ENCODE measurements at regions not wholly inside any gene's neighbourhood (a gene's known extent, or its start where the extent isn't known, plus 50 kb on each side); places are given as distances from the start of the nearest gene placed in this dataset.

GRCh38 chr18:28404694-28405093 lies 227.8 kb upstream of the CDH2 start:
- no peaks in the 10 kb centered on the region for H3K9me2 ChIP-seq (replicated peaks; ENCODE audit: low read depth, low read length)
- H3K9me3 ChIP-seq (ENCODE audit: insufficient read depth, low read depth, low read length): no peaks in the 10 kb centered on the region
- H3K4me1 ChIP-seq (ENCODE audit: insufficient read depth, low read length, poor library complexity, severe bottlenecking): no peaks in the 10 kb centered on the region
- H3K9ac ChIP-seq (ENCODE audit: low read depth, low read length, poor library complexity, severe bottlenecking): no peak overlapping the region
- H4K20me1 ChIP-seq (ENCODE audit: insufficient read depth, low read length, poor library complexity, severe bottlenecking): no peaks in the 10 kb centered on the region
- TF ChIP-seq CTCF (conservative IDR thresholded peaks at IDR 0.05; ENCODE audit: low read length) (no peak), EZH2phosphoT487 (IDR thresholded peaks at IDR 0.05; ENCODE audit: borderline replicate concordance) (no peak)
- no peaks in the 10 kb centered on the region for H3K79me2 ChIP-seq (ENCODE audit: insufficient read depth, low read length)
- H3K4me3 ChIP-seq (ENCODE audit: low read length, poor library complexity, severe bottlenecking): no peak overlapping the region
- no peak overlapping the region for H2AFZ ChIP-seq (ENCODE audit: low read length)
- no peak overlapping the region for H3K4me2 ChIP-seq (ENCODE audit: low read depth, low read length, poor library complexity, severe bottlenecking)
- no peaks in the 10 kb centered on the region for H3K27me3 ChIP-seq (ENCODE audit: insufficient read depth, low read length, poor library complexity, severe bottlenecking)
- H3K36me3 ChIP-seq (ENCODE audit: insufficient read depth, low read length): no peaks in the 10 kb centered on the region
- no peaks in the 10 kb centered on the region for H3F3A ChIP-seq (ENCODE audit: low read depth)

GRCh38 chr18:28399781-28400362 lies 222.9 kb upstream of the CDH2 start:
- Histone ChIP-seq H3K79me2 (ENCODE audit: insufficient read depth, low read length) (no peaks in the 10 kb centered on the region), H3K9me2 (replicated peaks; ENCODE audit: low read depth, low read length) (no peaks in the 10 kb centered on the region), H3K9ac (ENCODE audit: low read depth, low read length, poor library complexity, severe bottlenecking) (no peak overlapping the region), H4K20me1 (ENCODE audit: insufficient read depth, low read length, poor library complexity, severe bottlenecking) (no peaks in the 10 kb centered on the region), H3K4me2 (ENCODE audit: low read depth, low read length, poor library complexity, severe bottlenecking) (no peak overlapping the region), H3K4me1 (ENCODE audit: insufficient read depth, low read length, poor library complexity, severe bottlenecking) (no peaks in the 10 kb centered on the region), H3K4me3 (ENCODE audit: low read length, poor library complexity, severe bottlenecking) (no peak overlapping the region), H2AFZ (ENCODE audit: low read length) (no peak overlapping the region), H3K9me3 (ENCODE audit: insufficient read depth, low read depth, low read length) (no peaks in the 10 kb centered on the region), H3K27me3 (ENCODE audit: insufficient read depth, low read length, poor library complexity, severe bottlenecking) (no peaks in the 10 kb centered on the region), H3F3A (ENCODE audit: low read depth) (no peaks in the 10 kb centered on the region), H3K36me3 (ENCODE audit: insufficient read depth, low read length) (no peaks in the 10 kb centered on the region)
- no peak for TF ChIP-seq CTCF (conservative IDR thresholded peaks at IDR 0.05; ENCODE audit: low read length)
- TF ChIP-seq EZH2phosphoT487 (IDR thresholded peaks at IDR 0.05; ENCODE audit: borderline replicate concordance): no peak

- no peak overlapping the region for H3K4me3 ChIP-seq (ENCODE audit: low read length, poor library complexity, severe bottlenecking)
- H2AFZ ChIP-seq (ENCODE audit: low read length): no peak overlapping the region
- H3K4me1 ChIP-seq (ENCODE audit: insufficient read depth, low read length, poor library complexity, severe bottlenecking): no peaks in the 10 kb centered on the region
- no peaks in the 10 kb centered on the region for H4K20me1 ChIP-seq (ENCODE audit: insufficient read depth, low read length, poor library complexity, severe bottlenecking)
- H3K79me2 ChIP-seq (ENCODE audit: insufficient read depth, low read length): no peaks in the 10 kb centered on the region
- no peaks in the 10 kb centered on the region for H3K36me3 ChIP-seq (ENCODE audit: insufficient read depth, low read length)
- H3K9me2 ChIP-seq (replicated peaks; ENCODE audit: low read depth, low read length): no peaks in the 10 kb centered on the region
- H3K9ac ChIP-seq (ENCODE audit: low read depth, low read length, poor library complexity, severe bottlenecking): no peak overlapping the region
- H3F3A ChIP-seq (ENCODE audit: low read depth): no peaks in the 10 kb centered on the region
- no peak for TF ChIP-seq EZH2phosphoT487 (IDR thresholded peaks at IDR 0.05; ENCODE audit: borderline replicate concordance)
- no peak for TF ChIP-seq CTCF (conservative IDR thresholded peaks at IDR 0.05; ENCODE audit: low read length)
- H3K9me3 ChIP-seq (ENCODE audit: insufficient read depth, low read depth, low read length): no peaks in the 10 kb centered on the region
- H3K27me3 ChIP-seq (ENCODE audit: insufficient read depth, low read length, poor library complexity, severe bottlenecking): no peaks in the 10 kb centered on the region
- H3K4me2 ChIP-seq (ENCODE audit: low read depth, low read length, poor library complexity, severe bottlenecking): no peak overlapping the region
These were observed 221.5 kb upstream of the CDH2 start for GRCh38 chr18:28398471-28398870.
